ENCODE measurements at regions not wholly inside any gene's neighbourhood (a gene's known extent, or its start where the extent isn't known, plus 50 kb on each side); places are given as distances from the start of the nearest gene placed in this dataset.

DNA sequence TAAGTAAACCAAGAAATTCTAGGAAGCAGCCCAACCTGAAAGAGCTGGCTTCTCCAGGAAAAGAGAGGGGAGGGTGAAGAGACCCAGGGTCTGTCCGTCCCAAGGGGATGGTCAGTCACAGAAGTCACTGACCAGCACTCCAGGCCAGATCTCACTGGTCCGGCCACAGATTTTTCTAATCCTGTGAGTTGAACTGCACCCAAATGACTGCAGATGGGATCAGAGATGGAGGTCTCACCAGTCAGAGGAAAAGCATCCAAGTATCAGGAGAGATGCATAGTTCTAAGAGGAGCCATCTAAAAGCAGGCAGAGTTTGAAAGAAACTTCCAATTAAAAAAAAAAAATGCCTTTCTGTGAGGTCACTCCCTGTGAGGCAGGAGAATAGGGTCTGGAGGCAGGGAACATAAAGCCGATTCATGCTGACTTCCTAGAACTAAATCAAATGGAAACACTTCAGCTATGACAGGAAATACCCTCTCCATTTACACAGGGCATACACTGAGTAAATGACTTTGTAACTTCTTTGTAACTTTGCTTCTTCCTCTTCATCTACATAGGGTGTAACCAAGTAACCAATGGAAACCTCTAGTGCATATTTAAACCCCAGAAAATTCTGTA, 144.5 kb downstream of the CCDC34 start:
- H3K4me3 ChIP-seq, result no peak overlapping the region
- WGBS, result 38% methylated on average over 3 of the region's 3 CpGs
- H3K4me1 ChIP-seq, result peaks cover 32% of the 10 kb centered on the region
- no peaks in the 10 kb centered on the region for H3K27me3 ChIP-seq
- H3K27ac ChIP-seq, result no peak overlapping the region
- H3K36me3 ChIP-seq, result no peaks in the 10 kb centered on the region
- H3K9me3 ChIP-seq, result no peaks in the 10 kb centered on the region
- DNase-seq (ENCODE audit: low spot score in 2 of 2), result no peak
- TF ChIP-seq, protein P1, sequence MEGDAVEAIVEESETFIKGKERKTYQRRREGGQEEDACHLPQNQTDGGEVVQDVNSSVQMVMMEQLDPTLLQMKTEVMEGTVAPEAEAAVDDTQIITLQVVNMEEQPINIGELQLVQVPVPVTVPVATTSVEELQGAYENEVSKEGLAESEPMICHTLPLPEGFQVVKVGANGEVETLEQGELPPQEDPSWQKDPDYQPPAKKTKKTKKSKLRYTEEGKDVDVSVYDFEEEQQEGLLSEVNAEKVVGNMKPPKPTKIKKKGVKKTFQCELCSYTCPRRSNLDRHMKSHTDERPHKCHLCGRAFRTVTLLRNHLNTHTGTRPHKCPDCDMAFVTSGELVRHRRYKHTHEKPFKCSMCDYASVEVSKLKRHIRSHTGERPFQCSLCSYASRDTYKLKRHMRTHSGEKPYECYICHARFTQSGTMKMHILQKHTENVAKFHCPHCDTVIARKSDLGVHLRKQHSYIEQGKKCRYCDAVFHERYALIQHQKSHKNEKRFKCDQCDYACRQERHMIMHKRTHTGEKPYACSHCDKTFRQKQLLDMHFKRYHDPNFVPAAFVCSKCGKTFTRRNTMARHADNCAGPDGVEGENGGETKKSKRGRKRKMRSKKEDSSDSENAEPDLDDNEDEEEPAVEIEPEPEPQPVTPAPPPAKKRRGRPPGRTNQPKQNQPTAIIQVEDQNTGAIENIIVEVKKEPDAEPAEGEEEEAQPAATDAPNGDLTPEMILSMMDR (IDR thresholded peaks at IDR 0.05), result no peak
- TF ChIP-seq EP300 (IDR thresholded peaks at IDR 0.05), result no peak
- TF ChIP-seq POLR2AphosphoS5 (IDR thresholded peaks at IDR 0.05), result no peak
- no peak for TF ChIP-seq POLR2A (IDR thresholded peaks at IDR 0.05)

GRCh38 chr11:27217948-27218420, 145.0 kb downstream of the CCDC34 start:
- no peaks in the 10 kb centered on the region for H3K27me3 ChIP-seq
- no peak overlapping the region for H3K27ac ChIP-seq
- DNase-seq (ENCODE audit: low spot score in 2 of 2), result no peak
- H3K36me3 ChIP-seq, result no peaks in the 10 kb centered on the region
- H3K4me3 ChIP-seq, result no peak overlapping the region
- WGBS, result 70% methylated on average over 1 of the region's 1 CpG
- no peaks in the 10 kb centered on the region for H3K9me3 ChIP-seq
- H3K4me1 ChIP-seq, result peaks cover 35% of the 10 kb centered on the region
- TF ChIP-seq POLR2AphosphoS5 (IDR thresholded peaks at IDR 0.05) (no peak), POLR2A (IDR thresholded peaks at IDR 0.05) (no peak), EP300 (IDR thresholded peaks at IDR 0.05) (no peak)
- TF ChIP-seq, protein P1 (IDR thresholded peaks at IDR 0.05), result no peak

- Histone ChIP-seq H3K4me3 (no peak overlapping the region), H3K36me3 (no peaks in the 10 kb centered on the region), H3K27me3 (no peaks in the 10 kb centered on the region), H3K27ac (no peak overlapping the region), H3K4me1 (peaks cover 38% of the 10 kb centered on the region), H3K9me3 (no peaks in the 10 kb centered on the region)
- no peak for TF ChIP-seq POLR2A (IDR thresholded peaks at IDR 0.05)
- no peak for TF ChIP-seq EP300 (IDR thresholded peaks at IDR 0.05)
- TF ChIP-seq, protein P1 (IDR thresholded peaks at IDR 0.05), result no peak
- no peak for DNase-seq (ENCODE audit: low spot score in 2 of 2)
- WGBS, result 88% methylated on average over 2 of the region's 2 CpGs
Observed at GRCh38 chr11:27217496-27217895, 145.5 kb downstream of the CCDC34 start.

DNA sequence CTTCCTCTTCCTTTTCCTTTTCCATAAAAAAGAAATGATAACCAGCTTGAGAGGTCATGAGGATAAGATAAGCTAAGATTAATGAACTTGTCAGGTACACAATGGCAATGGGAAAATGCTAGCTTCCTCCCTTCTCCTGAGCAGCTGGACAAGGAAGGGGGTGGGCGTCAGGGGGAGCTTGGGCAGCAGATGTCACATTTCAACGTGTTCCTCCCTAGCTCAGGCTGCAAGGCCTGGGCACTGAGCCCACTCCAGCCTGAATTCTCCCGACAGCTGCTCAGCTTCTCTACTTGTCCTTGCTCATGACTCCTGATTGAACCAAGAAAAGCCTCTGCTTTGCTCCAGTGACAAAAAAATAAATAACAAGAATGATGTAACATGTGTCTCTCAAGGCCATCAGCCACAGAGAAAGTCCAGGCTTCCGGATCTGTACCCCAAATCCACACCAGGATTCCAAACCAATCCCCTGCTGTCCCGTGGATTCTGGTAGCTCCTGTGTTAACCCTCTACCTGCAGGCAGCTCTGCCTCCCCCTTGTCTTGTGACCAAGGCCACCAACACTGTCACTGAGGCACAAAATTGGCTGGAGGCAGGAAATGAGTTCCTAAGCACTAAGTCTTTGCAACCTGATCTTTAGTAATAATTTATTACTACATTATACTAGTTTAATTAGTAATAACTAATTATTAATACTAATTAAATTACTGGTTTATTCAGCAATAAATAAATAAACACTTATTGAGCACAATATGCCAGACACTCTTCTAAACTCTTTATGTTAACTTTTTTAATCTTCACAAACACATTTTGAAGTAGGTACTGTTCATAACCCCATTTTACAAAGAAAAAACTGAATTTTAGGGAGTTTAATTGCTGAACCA, 146.5 kb downstream of the CCDC34 start:
- Histone ChIP-seq H3K4me1 (peaks cover 38% of the 10 kb centered on the region), H3K36me3 (no peaks in the 10 kb centered on the region), H3K27ac (no peak overlapping the region), H3K4me3 (no peak overlapping the region), H3K27me3 (no peaks in the 10 kb centered on the region), H3K9me3 (no peaks in the 10 kb centered on the region)
- TF ChIP-seq POLR2A (IDR thresholded peaks at IDR 0.05) (no peak), POLR2AphosphoS5 (IDR thresholded peaks at IDR 0.05) (no peak), EP300 (IDR thresholded peaks at IDR 0.05) (no peak)
- TF ChIP-seq, protein P1 (IDR thresholded peaks at IDR 0.05), result no peak
- DNase-seq (ENCODE audit: low spot score in 2 of 2), result no peak
- WGBS, result 20% methylated on average over 5 of the region's 5 CpGs

Data from suprapubic skin (tissue), 4 donors.